ENCODE measurements at regions not wholly inside any gene's neighbourhood (a gene's known extent, or its start where the extent isn't known, plus 50 kb on each side); places are given as distances from the start of the nearest gene placed in this dataset.

DNA sequence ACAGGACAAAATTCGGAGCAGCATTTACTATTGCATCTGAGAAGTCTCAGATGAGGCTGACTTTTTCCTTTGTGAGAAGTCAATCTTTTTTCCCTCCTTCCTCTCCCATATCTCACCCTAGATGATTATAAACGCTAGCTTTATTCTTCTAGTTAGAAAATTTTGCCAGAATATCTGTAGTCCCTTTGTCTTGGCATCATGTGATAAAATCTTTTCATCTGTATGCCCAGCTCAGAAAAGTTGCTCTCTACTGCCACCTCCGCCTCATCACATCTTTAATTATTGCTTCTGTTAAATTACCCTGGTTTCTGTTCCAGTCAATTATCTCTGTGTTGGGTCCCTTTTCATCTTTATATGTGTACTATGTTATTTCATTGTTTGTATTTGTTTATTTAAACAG, 210.8 kb upstream of the SLC35G4 start:
- TF ChIP-seq EP300 (IDR thresholded peaks at IDR 0.05) = no peak
- TF ChIP-seq POLR2A (IDR thresholded peaks at IDR 0.05) = no peak
- TF ChIP-seq CTCF (IDR thresholded peaks at IDR 0.05) = no peak
